ENCODE measurements at regions not wholly inside any gene's neighbourhood (a gene's known extent, or its start where the extent isn't known, plus 50 kb on each side); places are given as distances from the start of the nearest gene placed in this dataset.

DNA sequence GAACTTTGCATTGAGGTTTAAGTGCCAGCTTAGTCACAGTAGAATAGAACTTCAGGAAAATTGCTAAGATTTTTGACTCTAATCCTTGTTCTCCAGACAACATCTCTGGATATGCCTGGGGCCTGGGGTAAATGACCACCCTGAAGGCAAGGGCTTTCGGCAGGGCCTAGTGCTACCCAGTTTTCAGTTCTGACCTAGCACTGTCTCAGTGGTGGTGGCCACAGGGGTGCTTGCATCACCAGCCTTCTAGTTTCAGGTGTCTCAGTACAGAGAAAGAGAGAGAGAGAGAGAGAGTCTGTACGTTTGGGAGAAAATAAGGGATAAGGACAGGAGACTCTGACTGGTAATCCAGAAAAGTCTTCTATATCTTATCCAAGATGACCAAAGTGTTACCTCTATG is 890.5 kb downstream of the JRKL start:
- TF ChIP-seq, protein P1, sequence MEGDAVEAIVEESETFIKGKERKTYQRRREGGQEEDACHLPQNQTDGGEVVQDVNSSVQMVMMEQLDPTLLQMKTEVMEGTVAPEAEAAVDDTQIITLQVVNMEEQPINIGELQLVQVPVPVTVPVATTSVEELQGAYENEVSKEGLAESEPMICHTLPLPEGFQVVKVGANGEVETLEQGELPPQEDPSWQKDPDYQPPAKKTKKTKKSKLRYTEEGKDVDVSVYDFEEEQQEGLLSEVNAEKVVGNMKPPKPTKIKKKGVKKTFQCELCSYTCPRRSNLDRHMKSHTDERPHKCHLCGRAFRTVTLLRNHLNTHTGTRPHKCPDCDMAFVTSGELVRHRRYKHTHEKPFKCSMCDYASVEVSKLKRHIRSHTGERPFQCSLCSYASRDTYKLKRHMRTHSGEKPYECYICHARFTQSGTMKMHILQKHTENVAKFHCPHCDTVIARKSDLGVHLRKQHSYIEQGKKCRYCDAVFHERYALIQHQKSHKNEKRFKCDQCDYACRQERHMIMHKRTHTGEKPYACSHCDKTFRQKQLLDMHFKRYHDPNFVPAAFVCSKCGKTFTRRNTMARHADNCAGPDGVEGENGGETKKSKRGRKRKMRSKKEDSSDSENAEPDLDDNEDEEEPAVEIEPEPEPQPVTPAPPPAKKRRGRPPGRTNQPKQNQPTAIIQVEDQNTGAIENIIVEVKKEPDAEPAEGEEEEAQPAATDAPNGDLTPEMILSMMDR (IDR thresholded peaks at IDR 0.05), result no peak
- TF ChIP-seq ZC3H11A (IDR thresholded peaks at IDR 0.05) (no peak), SREBF2 (IDR thresholded peaks at IDR 0.05) (no peak), POLR2A (IDR thresholded peaks at IDR 0.05; ENCODE audit: low read length) (no peak)

All from A549 (cell line).